T47D (cell line): ENCODE measurements at regions not wholly inside any gene's neighbourhood (a gene's known extent, or its start where the extent isn't known, plus 50 kb on each side); places are given as distances from the start of the nearest gene placed in this dataset.
A peak's percentile ranks its signal among the peaks of the same experiment; 100 is the strongest.
"Not testable (repeated sequence)": the region's sequence is repeated elsewhere in the genome, so short reads cannot be mapped to it uniquely, and the experiment has no call there.

ENCODE experiments used
- DNase-seq, 2 experiments: peaks; one replicate each; pipeline versions ENCODE4 v3.0.0 to v3.0.0-alpha.2; 2011 to 2012; ENCODE audit warnings: low read depth in 1 of 2, low spot score in 1 of 2
- JUND ChIP-seq: IDR thresholded peaks from 2 replicates; pipeline ENCODE4 v1.6.1; 2012; ENCODE audit warnings: low read depth
- in situ Hi-C: cut with HindIII; loops from 2 replicates; pipeline ENCODE4 v1.10.0; 2016; ENCODE audit warnings: low sequenced_read_pairs, low pct_unique_long_range_greater_than_20kb

DNA sequence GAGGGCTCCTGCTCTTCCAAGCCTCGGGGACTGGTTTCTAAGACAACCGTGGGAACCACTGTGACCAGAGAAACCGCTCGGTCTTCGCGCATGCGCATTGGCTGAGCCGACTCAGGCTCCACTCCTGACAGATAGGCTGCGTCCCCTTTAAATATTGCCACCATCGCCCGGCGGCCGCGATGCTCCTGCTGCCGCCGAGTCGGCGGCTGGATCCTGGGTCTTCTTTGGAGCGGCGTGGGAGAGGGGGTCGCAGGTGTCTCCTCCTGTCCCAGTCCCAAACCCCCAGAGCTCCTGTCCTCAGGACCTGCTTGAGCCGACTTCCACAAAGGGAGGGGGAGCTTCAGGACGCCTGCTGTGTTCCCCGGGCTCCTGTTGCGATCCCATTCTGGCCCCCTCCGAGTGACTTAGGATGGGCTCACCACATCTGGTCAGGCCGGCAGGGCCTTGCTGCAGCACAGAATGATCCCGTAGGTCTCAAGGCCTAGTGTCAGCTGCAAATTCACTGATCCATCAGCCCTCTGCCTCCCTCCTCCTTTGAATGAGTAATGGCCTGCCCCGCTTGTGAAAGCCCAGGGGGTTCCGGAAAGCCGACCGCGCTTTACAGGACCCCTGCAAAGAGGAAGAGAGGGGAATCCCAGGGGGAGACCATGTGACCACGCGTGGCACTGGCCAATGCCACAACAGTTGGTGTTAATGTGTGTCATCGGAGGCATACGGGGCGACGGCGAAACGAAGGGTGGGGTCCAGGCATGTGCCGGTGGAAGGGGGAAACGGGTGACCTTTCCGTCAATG lies 683.2 kb upstream of the TPTE start:
- DNase-seq: peak; percentile 45 to 93
- no peak for TF ChIP-seq JUND
- in situ Hi-C loops: no loop called here

DNA sequence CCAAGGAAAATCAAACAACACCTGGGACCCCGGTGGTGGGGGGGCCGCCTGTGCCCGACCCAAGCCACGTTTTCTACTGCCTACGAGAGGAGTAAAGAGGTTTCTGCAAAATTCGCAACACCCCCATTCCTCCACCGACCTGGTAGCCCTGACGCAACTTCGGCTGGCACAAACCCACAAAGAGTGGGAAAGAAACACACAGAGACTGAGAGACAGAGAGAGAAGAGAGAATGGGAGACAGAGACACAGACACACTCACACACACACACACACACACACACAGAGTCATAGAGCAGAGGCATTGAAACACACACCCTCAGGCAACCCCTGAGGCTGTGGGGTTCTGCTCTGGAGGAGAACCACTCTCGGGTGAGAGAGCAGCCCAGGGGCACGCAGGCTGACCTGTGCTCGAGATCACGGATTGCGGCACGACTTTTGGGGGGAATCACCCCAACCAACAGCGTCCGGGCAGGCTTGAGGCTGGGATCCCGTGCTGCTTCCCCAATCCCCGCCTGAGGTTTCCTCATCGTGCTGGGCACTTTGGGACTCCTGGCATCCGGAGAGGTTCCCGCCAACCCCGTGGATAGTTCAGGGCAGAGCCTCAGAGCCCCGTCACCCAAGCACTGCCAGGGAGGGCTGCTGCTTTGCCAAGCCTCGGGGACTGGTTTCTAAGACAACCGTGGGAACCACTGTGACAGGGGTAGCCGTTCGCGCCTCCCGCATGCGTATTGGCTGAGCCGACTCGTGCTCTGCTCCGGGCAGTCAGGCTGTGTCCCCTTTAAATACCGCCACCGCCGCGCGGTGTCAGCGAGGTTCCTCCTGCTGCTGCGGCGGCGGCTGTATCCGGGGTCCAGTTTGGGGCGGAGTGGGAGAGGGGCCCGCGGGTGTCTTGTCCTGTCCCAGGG lies 682.4 kb upstream of the TPTE start:
- peak in 1 of 2 experiments; percentile 47 for DNase-seq
- in situ Hi-C loops: no loop called here
- TF ChIP-seq JUND: no peak

DNA sequence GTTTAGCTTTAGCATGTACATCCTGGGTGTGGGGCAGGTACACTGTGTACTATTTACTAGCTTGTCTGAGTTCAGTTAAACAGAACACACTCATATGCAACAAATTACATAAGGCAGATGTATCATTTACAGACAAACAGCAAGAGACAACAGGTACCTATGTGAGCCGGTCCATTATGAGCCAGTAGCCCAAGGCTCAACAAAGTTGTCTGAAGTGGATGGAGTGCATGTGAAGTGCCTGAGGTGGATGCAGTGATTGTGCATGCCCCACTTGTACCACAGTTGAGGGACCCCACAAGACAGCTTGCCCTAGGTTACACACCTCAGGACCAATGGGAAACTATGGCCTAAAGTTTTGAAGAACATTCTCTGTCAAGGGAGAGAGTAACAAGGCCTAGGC lies 677.3 kb upstream of the TPTE start:
- DNase-seq, in situ Hi-C loops: not testable (repeated sequence)

DNA sequence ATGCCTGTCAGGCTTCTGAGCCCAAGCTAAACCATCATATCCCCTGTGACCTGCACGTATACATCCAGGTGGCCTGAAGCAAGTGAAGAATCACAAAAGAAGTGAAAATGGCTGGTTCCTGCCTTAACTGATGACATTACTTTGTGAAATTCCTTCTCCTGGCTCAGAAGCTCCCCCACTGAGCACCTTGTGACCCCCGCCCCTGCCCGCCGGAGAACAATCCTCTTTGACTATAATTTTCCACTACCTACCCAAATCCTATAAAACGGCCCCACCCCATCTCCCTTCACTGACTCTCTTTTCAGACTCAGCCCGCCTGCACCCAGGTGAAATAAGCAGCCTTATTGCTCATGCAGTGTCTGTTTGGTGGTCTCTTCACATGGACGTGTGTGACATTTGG lies 673.9 kb upstream of the TPTE start:
- DNase-seq, in situ Hi-C loops: not testable (repeated sequence)

DNA sequence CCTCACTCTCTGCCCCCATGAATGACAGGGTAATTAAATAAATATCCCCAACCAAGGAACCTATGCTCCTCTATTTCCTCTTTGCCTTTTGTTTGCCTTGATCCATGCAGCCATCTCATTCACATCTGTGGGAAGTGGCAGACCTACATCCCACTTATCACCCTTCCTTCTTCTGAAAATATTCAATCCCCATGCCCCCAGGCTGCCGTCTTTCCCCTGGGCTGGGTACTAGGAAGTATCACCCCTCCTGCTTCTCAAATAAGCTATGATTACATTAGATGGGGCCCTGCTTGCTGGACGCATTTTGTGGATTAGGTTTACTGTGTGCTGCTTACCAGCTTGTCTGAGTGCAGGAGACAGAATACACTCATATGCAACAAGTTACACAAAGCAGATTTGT lies 670.2 kb upstream of the TPTE start:
- DNase-seq: not testable (repeated sequence)

DNA sequence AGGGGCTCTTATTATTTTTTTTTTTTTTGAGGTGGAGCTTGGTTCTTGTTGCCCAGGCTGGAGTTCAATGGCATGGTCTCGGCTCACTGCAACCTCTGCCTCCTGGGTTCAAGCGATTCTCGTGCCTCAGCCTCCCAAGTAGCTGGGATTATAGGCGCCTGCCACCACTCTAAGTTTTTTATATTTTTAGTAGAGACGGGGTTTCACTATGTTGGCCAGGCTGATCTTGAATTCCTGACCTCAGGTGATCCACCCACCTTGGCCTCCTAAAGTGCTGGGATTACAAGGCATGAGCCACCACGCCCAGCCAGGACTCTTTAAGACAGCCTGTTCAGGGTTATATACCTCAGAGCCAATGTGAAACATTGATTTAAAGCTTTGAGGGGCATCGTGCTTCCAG lies 669.7 kb upstream of the TPTE start:
- in situ Hi-C loops, DNase-seq: not testable (repeated sequence)

More for the DNA sequence above, 670.2 kb upstream of the TPTE start:
- in situ Hi-C loops: not testable (repeated sequence)

DNA sequence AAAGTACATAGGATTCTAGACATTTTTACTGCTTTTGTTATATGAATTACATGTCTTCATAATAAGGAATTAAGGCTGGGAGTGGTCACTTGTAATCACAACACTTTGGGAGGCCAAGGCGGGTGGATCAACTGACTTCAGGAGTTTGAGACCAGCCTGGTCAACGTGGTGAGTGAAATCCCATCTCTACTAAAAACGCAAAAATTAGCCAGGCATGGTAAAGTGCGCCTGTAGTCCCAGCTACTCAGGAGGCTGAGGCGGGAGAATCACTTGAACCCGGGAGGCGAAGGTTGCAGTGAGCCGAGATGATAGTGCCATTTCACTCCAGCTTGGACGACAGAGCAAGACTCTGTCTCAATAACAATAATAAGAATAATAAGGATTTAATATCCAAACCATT lies 663.8 kb upstream of the TPTE start:
- DNase-seq, in situ Hi-C loops: not testable (repeated sequence)

DNA sequence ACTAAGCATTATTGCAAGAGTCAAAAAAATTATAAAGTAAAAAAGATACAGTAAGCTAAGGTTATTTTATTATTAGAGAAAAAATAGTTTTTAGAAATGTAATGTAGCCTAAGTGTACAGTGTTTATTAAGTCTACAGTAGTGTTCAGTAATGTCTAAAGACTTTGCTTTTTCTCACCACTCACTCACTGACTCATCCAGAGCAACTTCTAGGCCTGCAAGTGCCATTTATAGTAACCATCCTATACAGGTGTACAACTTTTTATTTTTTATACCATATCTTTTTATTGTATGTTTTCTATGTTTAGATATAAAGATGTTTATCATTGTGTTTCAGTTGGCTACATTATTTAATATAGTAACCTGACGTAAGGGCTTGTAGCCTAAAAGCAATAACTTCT lies 661.5 kb upstream of the TPTE start:
- in situ Hi-C loops, DNase-seq: not testable (repeated sequence)

DNA sequence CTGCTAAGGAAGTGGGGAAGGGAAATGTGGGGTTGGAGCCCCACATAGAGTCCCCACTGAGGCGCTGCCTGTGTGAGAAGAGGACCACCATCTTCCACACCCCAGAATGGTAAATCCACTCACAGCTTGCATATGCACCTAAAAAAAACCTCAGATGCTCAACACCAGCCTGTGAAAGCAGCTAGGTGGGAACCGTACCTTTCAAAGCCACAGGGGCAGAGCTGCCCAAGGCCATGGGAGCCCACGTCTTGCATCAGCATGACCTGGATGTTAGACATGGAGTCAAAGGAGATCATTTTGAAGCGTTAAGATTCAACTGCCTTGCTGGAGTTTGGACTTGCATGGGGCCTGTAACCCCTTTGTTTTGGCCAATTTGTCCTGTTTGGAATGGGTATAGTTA lies 658.9 kb upstream of the TPTE start:
- in situ Hi-C loops, DNase-seq: not testable (repeated sequence)

DNA sequence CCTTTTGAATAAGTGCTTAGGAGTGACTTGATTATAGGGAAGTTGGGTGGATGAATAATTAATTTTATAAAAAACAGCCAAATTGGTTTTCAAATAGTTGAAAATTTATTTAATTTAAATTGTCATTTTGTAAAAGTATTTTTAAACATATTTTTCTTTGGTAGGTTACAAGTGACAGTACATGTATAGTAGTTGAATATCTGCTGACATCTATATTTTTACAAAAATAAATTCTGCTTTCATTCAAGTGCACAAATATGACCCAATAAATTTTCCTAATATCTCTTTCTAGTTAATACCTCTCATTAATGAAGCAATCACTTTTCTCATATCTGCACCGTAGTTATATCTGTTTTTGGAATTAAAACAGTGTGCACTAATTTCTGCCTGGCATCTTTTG lies 653.6 kb upstream of the TPTE start:
- in situ Hi-C loops, DNase-seq: not testable (repeated sequence)

DNA sequence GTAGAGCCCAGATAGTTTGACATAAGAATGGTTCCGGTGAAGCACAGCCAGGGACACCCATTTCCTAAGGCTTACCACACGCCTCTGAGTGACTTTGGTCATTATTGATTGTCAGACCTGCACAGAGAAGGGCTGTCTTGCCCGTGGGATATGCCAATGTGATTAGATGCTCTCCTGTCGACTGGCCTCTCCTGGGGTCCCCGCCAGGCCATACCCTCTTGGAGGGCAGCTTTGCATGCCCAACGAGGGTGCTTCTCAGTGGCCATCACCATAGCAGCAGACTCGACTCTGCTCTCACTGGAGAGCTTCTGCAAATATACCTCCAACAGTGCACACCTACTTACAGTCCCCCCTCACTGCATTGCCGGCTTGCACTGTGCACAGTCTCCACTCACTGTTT lies 648.3 kb upstream of the TPTE start:
- in situ Hi-C loops, DNase-seq: not testable (repeated sequence)

DNA sequence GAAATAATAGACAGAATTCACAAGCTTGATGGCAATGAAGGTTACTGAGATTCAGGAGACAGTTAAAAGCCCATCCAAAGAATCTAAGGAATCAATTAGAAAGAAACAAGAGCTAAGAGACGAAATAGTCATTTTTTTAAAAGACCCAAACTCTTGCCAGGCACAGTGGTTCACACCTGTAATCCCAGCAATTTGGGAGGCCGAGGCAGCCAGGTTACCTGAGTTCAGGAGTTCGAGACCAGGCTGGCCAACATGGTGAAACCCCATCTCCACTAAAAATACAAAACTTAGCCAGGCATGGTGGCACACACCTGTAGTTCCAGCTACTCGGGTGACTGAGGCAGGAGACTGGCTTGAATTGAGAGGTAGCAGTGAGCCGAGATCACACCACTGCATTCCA lies 647.2 kb upstream of the TPTE start:
- DNase-seq, in situ Hi-C loops: not testable (repeated sequence)

DNA sequence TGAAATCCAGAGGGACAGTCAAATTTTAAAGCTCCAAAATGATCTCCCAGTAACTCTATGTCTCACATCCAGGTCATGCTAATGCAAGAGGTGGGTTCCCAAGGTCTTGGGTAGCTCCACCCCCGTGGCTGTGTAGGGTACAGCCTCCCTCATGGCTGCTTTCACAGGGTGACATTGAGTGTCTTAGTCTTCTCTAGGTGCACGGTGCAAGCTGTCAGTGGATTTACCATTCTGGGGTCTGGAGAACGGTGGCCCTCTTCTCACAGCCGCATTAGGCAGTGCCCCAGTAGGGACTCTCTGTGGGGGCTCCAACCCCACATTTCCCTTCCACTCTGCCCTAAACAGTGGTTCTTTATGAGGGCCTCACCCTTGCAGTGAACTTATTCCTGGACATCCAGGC lies 640.0 kb upstream of the TPTE start:
- in situ Hi-C loops: not testable (repeated sequence)

DNA sequence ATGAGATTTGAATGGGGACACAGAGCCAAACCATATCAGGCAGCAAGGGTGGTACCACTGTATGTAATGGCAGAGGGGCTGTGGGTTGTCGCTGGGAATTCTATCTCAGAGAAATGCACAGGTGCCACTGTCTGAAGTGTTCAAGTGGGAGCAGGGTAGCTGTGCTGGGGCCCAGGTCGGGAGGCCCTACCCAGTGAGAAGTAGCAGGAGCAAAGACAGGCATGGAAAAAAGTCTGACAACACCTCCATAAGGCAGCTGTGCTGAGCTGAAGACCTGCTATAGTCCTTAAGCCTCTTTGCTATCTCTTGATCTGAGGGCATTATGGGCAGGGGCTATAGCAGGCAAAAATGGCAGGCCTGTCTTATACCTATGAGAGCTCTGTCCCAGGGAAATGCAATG lies 638.3 kb upstream of the TPTE start:
- in situ Hi-C loops, DNase-seq: not testable (repeated sequence)

More for the DNA sequence above, 640.0 kb upstream of the TPTE start:
- DNase-seq: not testable (repeated sequence)

DNA sequence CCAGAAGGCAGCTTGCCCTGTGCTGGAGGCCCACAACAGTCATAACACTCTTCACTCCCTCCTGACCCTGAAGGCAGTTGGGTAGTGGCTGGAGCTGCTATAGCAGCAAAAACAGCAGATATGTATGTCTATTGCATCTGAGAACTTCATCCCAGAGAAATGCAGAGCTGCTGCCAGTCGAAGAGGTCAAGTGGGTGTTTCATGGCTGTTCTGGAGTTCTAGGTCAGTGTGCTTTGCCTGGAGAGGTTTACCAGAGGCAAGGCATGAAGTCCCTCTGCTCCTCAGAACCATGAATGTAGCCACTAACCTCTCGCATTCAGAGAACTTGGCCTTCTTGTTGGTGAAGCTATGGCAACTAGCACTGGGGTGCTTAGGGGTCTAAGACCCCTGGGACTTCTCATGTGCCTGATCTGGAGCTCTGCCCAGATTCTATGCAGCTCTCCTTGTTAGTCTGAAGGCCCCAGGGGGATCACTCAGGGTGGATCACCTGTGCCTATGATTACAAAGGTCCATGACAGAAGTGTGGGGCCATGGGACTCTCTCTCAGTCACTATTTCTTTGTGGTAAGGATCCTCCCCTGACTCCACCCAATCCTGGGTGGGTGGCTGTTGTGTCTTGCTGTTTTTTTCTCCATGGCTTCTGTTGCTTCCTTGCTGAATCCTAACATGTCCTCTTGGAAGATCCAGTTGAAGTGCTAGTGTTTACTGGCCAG lies 637.7 kb upstream of the TPTE start:
- in situ Hi-C loops, DNase-seq: not testable (repeated sequence)

DNA sequence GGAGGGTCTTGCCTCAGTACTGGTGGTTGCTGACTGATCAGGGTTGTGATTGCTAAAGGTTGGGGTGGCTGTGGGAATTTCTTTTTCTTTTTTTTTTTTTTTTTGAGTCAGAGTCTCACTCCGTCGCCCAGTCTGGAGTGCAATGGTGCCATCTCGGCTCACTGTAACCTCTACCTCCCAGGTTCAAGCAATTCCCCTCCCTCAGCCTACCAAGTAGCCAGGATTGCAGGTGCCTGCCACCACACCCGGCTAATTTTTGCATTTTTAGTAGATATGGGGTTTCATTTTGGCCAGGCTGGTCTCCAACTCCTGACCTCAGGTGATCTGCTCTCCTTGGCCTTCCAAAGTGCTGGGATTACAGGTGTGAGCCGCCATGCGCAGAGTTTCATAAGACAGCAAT lies 632.9 kb upstream of the TPTE start:
- in situ Hi-C loops, DNase-seq: not testable (repeated sequence)

DNA sequence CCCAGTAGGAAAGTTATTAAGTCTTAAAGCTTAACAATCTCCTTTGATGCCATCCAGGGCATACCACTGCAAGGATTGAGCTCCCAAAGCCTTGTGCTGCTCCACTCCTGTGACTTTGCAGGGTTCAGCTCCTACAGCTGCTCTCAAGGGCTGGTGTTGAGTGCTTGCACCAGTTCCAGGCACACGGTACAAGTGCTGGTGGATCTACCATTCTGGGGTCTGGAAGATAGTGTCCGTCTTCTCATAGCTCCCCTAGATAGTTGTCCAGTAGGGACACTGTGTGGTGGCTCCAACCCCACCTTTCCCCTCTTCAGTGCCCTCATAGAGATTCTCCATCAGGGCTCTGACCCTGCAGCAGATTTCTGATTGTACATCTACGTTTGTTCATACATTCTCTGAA lies 617.8 kb upstream of the TPTE start:
- in situ Hi-C loops: not testable (repeated sequence)

DNA sequence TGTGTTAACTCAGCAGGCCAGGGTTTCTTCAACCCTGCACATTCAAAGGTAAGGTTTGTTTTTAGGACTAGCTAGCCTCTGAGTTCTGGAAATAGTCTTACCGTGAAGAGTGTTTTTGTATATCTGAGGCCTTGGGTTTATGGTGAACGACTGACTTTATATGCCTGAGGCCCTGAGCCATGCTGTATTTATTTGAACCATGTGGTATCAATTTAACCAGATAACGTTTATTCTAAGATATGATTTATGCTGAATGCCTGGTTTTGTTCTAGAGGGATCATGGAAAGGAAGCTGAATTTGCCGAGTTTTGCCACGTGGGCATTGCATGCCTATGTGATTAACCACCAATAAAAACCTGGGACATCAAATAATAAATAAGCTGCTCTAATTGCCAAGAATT lies 607.2 kb upstream of the TPTE start:
- DNase-seq, in situ Hi-C loops: not testable (repeated sequence)

More for the DNA sequence above, 617.8 kb upstream of the TPTE start:
- DNase-seq: not testable (repeated sequence)
